ENCODE measurements at regions not wholly inside any gene's neighbourhood (a gene's known extent, or its start where the extent isn't known, plus 50 kb on each side); places are given as distances from the start of the nearest gene placed in this dataset.
"Not testable (repeated sequence)": the region's sequence is repeated elsewhere in the genome, so short reads cannot be mapped to it uniquely, and the experiment has no call there.

DNA sequence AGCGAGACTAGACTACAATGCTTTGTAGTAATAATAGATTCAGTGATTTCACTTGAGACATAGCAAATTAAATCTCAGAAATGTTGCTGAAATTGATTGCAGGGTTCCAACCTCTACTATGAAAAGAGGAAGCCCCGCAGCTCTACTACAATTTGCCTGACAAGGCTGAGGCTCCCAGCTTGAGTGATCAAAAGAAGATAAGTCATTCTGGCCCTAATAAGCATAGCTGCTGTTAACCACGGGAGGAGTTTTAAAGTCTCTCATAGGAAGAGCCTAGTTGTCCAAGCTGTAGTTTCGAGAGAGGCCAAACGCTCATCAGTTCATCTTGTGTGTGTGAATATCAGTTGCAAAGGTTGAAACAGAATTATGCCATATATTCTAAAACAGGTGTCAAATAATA, 166.1 kb upstream of the FAM240B start:
- H3K4ac ChIP-seq (ENCODE audit: low read depth, low read length); H2BK12ac ChIP-seq (ENCODE audit: low read length); DNase-seq; H4K12ac ChIP-seq (ENCODE audit: low read depth, low read length); H3K36me3 ChIP-seq (ENCODE audit: control insufficient read depth in 1 of 2, insufficient read depth in 2 of 2, low read length in 2 of 2); H3K23ac ChIP-seq (ENCODE audit: low read length); H3K4me3 ChIP-seq (ENCODE audit: low read depth, low read length); H3K18ac ChIP-seq (ENCODE audit: low read length); H4K91ac ChIP-seq (ENCODE audit: low read depth, low read length); H3K4me2 ChIP-seq (ENCODE audit: low read length); H3K79me1 ChIP-seq (ENCODE audit: low read length); H3K9ac ChIP-seq (ENCODE audit: low read length); H2AFZ ChIP-seq (ENCODE audit: insufficient read depth, low read length, poor library complexity); H3K27ac ChIP-seq (ENCODE audit: low read depth, low read length); H3K27me3 ChIP-seq (ENCODE audit: insufficient read depth, low read length); H2BK120ac ChIP-seq (ENCODE audit: insufficient read depth, low read length, poor library complexity); H2AK5ac ChIP-seq (ENCODE audit: low read length); H2BK5ac ChIP-seq (ENCODE audit: low read depth, low read length, poor library complexity); H3K79me2 ChIP-seq (ENCODE audit: control insufficient read depth, insufficient read depth, low read length, poor library complexity); H3K14ac ChIP-seq (ENCODE audit: low read length); H4K8ac ChIP-seq (ENCODE audit: low read depth, low read length); H3K9me3 ChIP-seq (ENCODE audit: insufficient read depth, low read depth, low read length); H3K4me1 ChIP-seq (ENCODE audit: control insufficient read depth in 1 of 2, insufficient read depth in 2 of 2, low read length in 2 of 2): not testable (repeated sequence)
- no CpG with 5 or more reads among the region's 5 CpGs for WGBS (ENCODE audit: extremely low coverage, insufficient coverage, insufficient read length)

DNA sequence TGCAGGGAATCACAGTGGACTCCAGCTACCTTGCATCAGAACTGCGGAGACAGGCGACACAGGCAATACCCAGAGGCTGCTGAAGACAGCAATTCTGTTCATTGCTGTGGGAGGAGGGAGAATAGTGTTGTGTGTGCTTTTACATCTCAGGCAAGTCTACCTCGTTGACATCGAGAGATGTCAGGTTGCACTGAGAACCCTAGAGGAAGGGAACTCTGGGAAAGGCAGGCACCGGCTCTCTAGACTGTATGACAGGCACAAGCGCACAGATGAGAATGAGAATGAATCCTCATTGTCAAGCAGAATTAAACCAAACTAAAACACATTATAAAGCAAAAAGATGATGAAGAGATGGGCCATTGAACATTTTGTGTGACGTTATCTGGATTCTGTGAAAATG, 155.7 kb upstream of the FAM240B start:
- H3K79me2 ChIP-seq (ENCODE audit: control insufficient read depth, insufficient read depth, low read length, poor library complexity); H3K4me3 ChIP-seq (ENCODE audit: low read depth, low read length); H2AFZ ChIP-seq (ENCODE audit: insufficient read depth, low read length, poor library complexity); H3K4ac ChIP-seq (ENCODE audit: low read depth, low read length); H4K8ac ChIP-seq (ENCODE audit: low read depth, low read length); H3K36me3 ChIP-seq (ENCODE audit: control insufficient read depth in 1 of 2, insufficient read depth in 2 of 2, low read length in 2 of 2); H3K4me2 ChIP-seq (ENCODE audit: low read length); DNase-seq; H2BK120ac ChIP-seq (ENCODE audit: insufficient read depth, low read length, poor library complexity); H3K9me3 ChIP-seq (ENCODE audit: insufficient read depth, low read depth, low read length); H3K4me1 ChIP-seq (ENCODE audit: control insufficient read depth in 1 of 2, insufficient read depth in 2 of 2, low read length in 2 of 2); H3K14ac ChIP-seq (ENCODE audit: low read length); H4K12ac ChIP-seq (ENCODE audit: low read depth, low read length); H3K27me3 ChIP-seq (ENCODE audit: insufficient read depth, low read length); H2BK5ac ChIP-seq (ENCODE audit: low read depth, low read length, poor library complexity); H2AK5ac ChIP-seq (ENCODE audit: low read length); H3K27ac ChIP-seq (ENCODE audit: low read depth, low read length); H4K91ac ChIP-seq (ENCODE audit: low read depth, low read length); H3K23ac ChIP-seq (ENCODE audit: low read length); H3K9ac ChIP-seq (ENCODE audit: low read length); H3K79me1 ChIP-seq (ENCODE audit: low read length); H2BK12ac ChIP-seq (ENCODE audit: low read length); H3K18ac ChIP-seq (ENCODE audit: low read length): not testable (repeated sequence)
- WGBS (ENCODE audit: extremely low coverage, insufficient coverage, insufficient read length): no CpG with 5 or more reads among the region's 7 CpGs

DNA sequence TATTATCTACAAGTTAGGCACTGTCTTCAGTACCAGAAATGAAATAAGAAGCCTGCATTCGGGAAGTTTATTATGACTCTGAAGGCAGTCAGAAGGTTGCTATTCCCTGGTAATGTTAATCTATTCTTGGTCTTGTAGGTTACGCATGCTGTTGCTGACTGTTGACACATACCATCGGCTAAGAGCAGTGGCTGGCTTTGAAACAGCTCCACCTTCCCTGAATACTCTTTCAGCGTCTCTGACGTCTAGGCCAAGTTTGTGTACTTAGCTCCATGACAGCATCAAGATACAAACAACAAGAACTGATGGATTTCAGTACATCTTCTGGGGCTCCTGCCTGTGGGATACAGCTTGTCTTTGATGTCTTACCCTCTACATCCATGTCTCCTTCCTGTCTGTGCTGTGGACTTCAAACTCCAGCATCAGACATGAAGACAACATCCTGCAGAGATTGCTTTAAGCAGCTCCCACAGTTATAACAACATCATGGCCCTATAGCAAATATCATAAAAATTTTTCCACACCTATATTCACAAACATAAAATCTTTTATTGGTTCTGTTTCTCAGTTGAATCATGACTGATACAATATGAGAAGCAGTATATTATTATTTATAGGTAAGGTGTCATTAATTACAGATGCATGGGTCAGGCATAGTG, 151.5 kb upstream of the FAM240B start:
- H3K9ac ChIP-seq (ENCODE audit: low read length); H3K4me1 ChIP-seq (ENCODE audit: control insufficient read depth in 1 of 2, insufficient read depth in 2 of 2, low read length in 2 of 2); H3K79me1 ChIP-seq (ENCODE audit: low read length); DNase-seq; H3K9me3 ChIP-seq (ENCODE audit: insufficient read depth, low read depth, low read length); H3K36me3 ChIP-seq (ENCODE audit: control insufficient read depth in 1 of 2, insufficient read depth in 2 of 2, low read length in 2 of 2); H2BK12ac ChIP-seq (ENCODE audit: low read length); H3K18ac ChIP-seq (ENCODE audit: low read length); H3K4me2 ChIP-seq (ENCODE audit: low read length); H4K12ac ChIP-seq (ENCODE audit: low read depth, low read length); H3K23ac ChIP-seq (ENCODE audit: low read length); H3K27ac ChIP-seq (ENCODE audit: low read depth, low read length); H2BK120ac ChIP-seq (ENCODE audit: insufficient read depth, low read length, poor library complexity); H4K8ac ChIP-seq (ENCODE audit: low read depth, low read length); H3K79me2 ChIP-seq (ENCODE audit: control insufficient read depth, insufficient read depth, low read length, poor library complexity); H3K4me3 ChIP-seq (ENCODE audit: low read depth, low read length); H2BK5ac ChIP-seq (ENCODE audit: low read depth, low read length, poor library complexity); H3K14ac ChIP-seq (ENCODE audit: low read length); H2AFZ ChIP-seq (ENCODE audit: insufficient read depth, low read length, poor library complexity); H3K4ac ChIP-seq (ENCODE audit: low read depth, low read length); H4K91ac ChIP-seq (ENCODE audit: low read depth, low read length); H2AK5ac ChIP-seq (ENCODE audit: low read length); H3K27me3 ChIP-seq (ENCODE audit: insufficient read depth, low read length): not testable (repeated sequence)
- WGBS (ENCODE audit: extremely low coverage, insufficient coverage, insufficient read length): no CpG with 5 or more reads among the region's 5 CpGs

DNA sequence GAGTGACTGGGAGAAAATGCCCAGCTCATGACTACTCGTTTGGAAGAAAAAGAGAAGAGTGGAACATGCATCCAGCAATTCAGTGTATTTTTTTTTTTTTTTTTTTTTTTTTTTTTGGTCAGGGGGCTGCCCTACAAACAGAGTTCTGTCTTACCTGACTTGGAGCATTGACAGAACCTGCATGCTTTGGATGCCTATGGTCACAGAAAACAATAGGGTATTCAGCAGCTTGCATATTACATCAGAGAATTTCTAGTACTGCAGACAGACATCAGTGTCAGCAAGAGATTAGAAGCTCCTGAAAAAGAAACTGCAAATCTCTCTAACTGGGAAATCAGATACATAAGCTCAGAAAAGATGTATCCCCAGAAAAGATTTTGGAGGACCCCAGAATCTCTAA, 139.9 kb upstream of the FAM240B start:
- not testable (repeated sequence) for H4K12ac ChIP-seq (ENCODE audit: low read depth, low read length); H2AFZ ChIP-seq (ENCODE audit: insufficient read depth, low read length, poor library complexity); H2BK5ac ChIP-seq (ENCODE audit: low read depth, low read length, poor library complexity); H3K4ac ChIP-seq (ENCODE audit: low read depth, low read length); H4K8ac ChIP-seq (ENCODE audit: low read depth, low read length); H3K9ac ChIP-seq (ENCODE audit: low read length); H3K23ac ChIP-seq (ENCODE audit: low read length); H3K79me2 ChIP-seq (ENCODE audit: control insufficient read depth, insufficient read depth, low read length, poor library complexity); H3K27ac ChIP-seq (ENCODE audit: low read depth, low read length); H4K91ac ChIP-seq (ENCODE audit: low read depth, low read length); H3K27me3 ChIP-seq (ENCODE audit: insufficient read depth, low read length); H2BK120ac ChIP-seq (ENCODE audit: insufficient read depth, low read length, poor library complexity); H3K79me1 ChIP-seq (ENCODE audit: low read length); H3K36me3 ChIP-seq (ENCODE audit: control insufficient read depth in 1 of 2, insufficient read depth in 2 of 2, low read length in 2 of 2); DNase-seq; H3K4me2 ChIP-seq (ENCODE audit: low read length); H3K9me3 ChIP-seq (ENCODE audit: insufficient read depth, low read depth, low read length); H2AK5ac ChIP-seq (ENCODE audit: low read length); H3K14ac ChIP-seq (ENCODE audit: low read length); H3K4me1 ChIP-seq (ENCODE audit: control insufficient read depth in 1 of 2, insufficient read depth in 2 of 2, low read length in 2 of 2); H2BK12ac ChIP-seq (ENCODE audit: low read length); H3K4me3 ChIP-seq (ENCODE audit: low read depth, low read length); H3K18ac ChIP-seq (ENCODE audit: low read length)
- WGBS (ENCODE audit: extremely low coverage, insufficient coverage, insufficient read length): no CpG with 5 or more reads among the region's 1 CpG
